ENCODE measurements at regions not wholly inside any gene's neighbourhood (a gene's known extent, or its start where the extent isn't known, plus 50 kb on each side); places are given as distances from the start of the nearest gene placed in this dataset.

DNA sequence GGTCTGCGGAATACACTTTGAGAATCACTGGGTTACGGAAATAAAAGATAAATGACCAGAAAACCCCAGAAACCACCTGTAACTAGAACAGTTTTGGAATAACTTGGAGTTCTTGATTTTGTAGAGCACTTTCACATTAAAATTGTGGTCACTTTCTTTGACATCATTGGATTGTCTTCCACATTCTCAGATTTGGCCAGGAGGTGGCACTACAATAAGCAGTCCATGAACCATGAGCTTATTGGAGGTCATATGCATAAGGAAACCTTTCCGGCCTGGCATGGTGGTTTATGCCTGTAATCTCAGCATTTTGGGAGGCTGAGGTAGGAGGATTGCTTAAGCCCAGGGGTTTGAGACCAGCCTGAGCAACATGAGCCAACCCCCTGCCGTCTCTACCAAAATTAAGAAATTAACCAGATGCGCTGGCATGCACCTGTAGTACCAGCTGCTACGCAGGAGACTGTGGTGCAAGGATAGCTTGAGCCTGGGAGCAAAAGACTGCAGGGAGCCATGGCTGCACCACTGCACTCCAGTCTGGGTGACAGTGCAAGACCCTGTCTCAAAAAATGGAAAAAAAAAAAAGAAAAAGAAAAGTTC lies 107.7 kb upstream of the CAND1 start:
- TF ChIP-seq, protein P1, sequence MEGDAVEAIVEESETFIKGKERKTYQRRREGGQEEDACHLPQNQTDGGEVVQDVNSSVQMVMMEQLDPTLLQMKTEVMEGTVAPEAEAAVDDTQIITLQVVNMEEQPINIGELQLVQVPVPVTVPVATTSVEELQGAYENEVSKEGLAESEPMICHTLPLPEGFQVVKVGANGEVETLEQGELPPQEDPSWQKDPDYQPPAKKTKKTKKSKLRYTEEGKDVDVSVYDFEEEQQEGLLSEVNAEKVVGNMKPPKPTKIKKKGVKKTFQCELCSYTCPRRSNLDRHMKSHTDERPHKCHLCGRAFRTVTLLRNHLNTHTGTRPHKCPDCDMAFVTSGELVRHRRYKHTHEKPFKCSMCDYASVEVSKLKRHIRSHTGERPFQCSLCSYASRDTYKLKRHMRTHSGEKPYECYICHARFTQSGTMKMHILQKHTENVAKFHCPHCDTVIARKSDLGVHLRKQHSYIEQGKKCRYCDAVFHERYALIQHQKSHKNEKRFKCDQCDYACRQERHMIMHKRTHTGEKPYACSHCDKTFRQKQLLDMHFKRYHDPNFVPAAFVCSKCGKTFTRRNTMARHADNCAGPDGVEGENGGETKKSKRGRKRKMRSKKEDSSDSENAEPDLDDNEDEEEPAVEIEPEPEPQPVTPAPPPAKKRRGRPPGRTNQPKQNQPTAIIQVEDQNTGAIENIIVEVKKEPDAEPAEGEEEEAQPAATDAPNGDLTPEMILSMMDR (conservative IDR thresholded peaks at IDR 0.05; ENCODE audit: low read depth in 2 of 2), result peak; percentile 83 to 86
- TF ChIP-seq, protein P2, sequence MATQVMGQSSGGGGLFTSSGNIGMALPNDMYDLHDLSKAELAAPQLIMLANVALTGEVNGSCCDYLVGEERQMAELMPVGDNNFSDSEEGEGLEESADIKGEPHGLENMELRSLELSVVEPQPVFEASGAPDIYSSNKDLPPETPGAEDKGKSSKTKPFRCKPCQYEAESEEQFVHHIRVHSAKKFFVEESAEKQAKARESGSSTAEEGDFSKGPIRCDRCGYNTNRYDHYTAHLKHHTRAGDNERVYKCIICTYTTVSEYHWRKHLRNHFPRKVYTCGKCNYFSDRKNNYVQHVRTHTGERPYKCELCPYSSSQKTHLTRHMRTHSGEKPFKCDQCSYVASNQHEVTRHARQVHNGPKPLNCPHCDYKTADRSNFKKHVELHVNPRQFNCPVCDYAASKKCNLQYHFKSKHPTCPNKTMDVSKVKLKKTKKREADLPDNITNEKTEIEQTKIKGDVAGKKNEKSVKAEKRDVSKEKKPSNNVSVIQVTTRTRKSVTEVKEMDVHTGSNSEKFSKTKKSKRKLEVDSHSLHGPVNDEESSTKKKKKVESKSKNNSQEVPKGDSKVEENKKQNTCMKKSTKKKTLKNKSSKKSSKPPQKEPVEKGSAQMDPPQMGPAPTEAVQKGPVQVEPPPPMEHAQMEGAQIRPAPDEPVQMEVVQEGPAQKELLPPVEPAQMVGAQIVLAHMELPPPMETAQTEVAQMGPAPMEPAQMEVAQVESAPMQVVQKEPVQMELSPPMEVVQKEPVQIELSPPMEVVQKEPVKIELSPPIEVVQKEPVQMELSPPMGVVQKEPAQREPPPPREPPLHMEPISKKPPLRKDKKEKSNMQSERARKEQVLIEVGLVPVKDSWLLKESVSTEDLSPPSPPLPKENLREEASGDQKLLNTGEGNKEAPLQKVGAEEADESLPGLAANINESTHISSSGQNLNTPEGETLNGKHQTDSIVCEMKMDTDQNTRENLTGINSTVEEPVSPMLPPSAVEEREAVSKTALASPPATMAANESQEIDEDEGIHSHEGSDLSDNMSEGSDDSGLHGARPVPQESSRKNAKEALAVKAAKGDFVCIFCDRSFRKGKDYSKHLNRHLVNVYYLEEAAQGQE (IDR thresholded peaks at IDR 0.05; ENCODE audit: unreplicated experiment), result no peak
- TF ChIP-seq EZH2 (IDR thresholded peaks at IDR 0.05; ENCODE audit: low read depth, unreplicated experiment), result no peak
- no peak for TF ChIP-seq POLR2AphosphoS5 (IDR thresholded peaks at IDR 0.05; ENCODE audit: low read depth)
- no peak for TF ChIP-seq EZH2phosphoT487 (IDR thresholded peaks at IDR 0.05; ENCODE audit: unreplicated experiment)
